DND-41 (cell line): ENCODE measurements at regions not wholly inside any gene's neighbourhood (a gene's known extent, or its start where the extent isn't known, plus 50 kb on each side); places are given as distances from the start of the nearest gene placed in this dataset.

ENCODE experiments used
- ATAC-seq: fragments of 200-7000 bp; cut with Tn5 transposase; 3 replicates; pipeline ENCODE4 v1.9.1; 2021; ENCODE audit warnings: low read depth; ENCODE audit not compliant: insufficient read depth
- DNase-seq: peaks from one replicate; pipeline ENCODE4 v3.0.0-alpha.2; 2020
- H2AFZ ChIP-seq: 2 replicates; pipeline ENCODE4 v1.6.0; 2012; ENCODE audit warnings: low read depth, low read length
- H3K27ac ChIP-seq: 2 replicates; pipeline ENCODE4 v1.5.1; 2012; ENCODE audit warnings: low read length, inconsistent platforms
- H3K27me3 ChIP-seq: fragments of 200-600 bp; sonication (generic); 2 replicates; pipeline ENCODE4 v1.6.0; 2012; ENCODE audit warnings: low read length, mild to moderate bottlenecking, inconsistent platforms; ENCODE audit not compliant: insufficient read depth, poor library complexity
- H3K36me3 ChIP-seq: 2 replicates; pipeline ENCODE4 v1.5.1; 2012; ENCODE audit warnings: low read length, inconsistent platforms; ENCODE audit not compliant: insufficient read depth
- H3K4me1 ChIP-seq: 2 replicates; pipeline ENCODE4 v1.5.1; 2012; ENCODE audit warnings: mild to moderate bottlenecking, low read length; ENCODE audit not compliant: insufficient read depth
- H3K4me2 ChIP-seq: 2 replicates; pipeline ENCODE4 v1.6.0; 2012; ENCODE audit warnings: mild to moderate bottlenecking, moderate library complexity, low read length, inconsistent platforms; ENCODE audit not compliant: insufficient read depth
- H3K4me3 ChIP-seq, 2 experiments: fragments of 200-600 bp in 1 of 2; shearing (Covaris generic) in 1 of 2; 2 replicates each; pipeline ENCODE4 v1.5.1; 2012 to 2016; ENCODE audit warnings: inconsistent platforms in 2 of 2, low read length in 2 of 2, mild to moderate bottlenecking in 2 of 2, low read depth in 1 of 2, moderate library complexity in 1 of 2
- H3K79me2 ChIP-seq: 2 replicates; pipeline ENCODE4 v1.6.0; 2012; ENCODE audit warnings: low read length, inconsistent platforms; ENCODE audit not compliant: insufficient read depth
- H3K9ac ChIP-seq: 2 replicates; pipeline ENCODE4 v1.6.0; 2012; ENCODE audit warnings: low read depth, mild to moderate bottlenecking, inconsistent platforms, low read length, moderate library complexity
- H3K9me3 ChIP-seq: 2 replicates; pipeline ENCODE4 v1.5.1; 2012; ENCODE audit warnings: low read length, moderate library complexity, mild to moderate bottlenecking, inconsistent platforms; ENCODE audit not compliant: insufficient read depth, severe bottlenecking
- H4K20me1 ChIP-seq: 2 replicates; pipeline ENCODE4 v1.6.0; 2012; ENCODE audit warnings: low read length; ENCODE audit not compliant: insufficient read depth
- EZH2 ChIP-seq: IDR thresholded peaks from 3 replicates; pipeline ENCODE4 v1.6.1; 2012; ENCODE audit warnings: borderline replicate concordance, low read depth, mild to moderate bottlenecking, moderate library complexity, low read length, inconsistent platforms; ENCODE audit not compliant: severe bottlenecking
- TF ChIP-seq, protein P1 (sequence below): IDR thresholded peaks from 2 replicates; pipeline ENCODE4 v1.5.1; 2012; ENCODE audit warnings: borderline replicate concordance, low read length, moderate library complexity, mild to moderate bottlenecking; ENCODE audit not compliant: poor library complexity, severe bottlenecking; ENCODE audit errors: extremely low read depth

DNA sequence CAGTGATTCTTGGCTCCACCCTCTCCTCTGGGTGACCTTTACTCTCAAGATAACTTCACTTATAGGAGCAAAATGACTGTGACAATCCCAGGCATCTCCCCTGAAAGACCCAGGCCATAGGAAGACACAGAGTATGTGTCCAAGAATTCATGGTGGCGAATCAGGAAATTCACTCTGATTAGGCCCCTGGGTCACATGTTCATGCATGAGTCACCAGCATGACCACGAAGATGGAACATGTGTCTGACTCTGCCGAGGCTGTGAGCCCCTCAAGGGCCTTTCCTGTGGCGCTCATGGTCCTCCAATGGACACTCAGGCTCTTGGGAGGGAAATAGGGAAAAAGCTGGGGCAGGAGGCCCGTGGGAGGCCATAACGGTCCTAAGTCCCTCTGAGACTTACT lies 74.0 kb upstream of the TEX51 start:
- no peaks in the 10 kb centered on the region for H3K36me3 ChIP-seq
- peaks cover 9% of the 10 kb centered on the region for H3K27me3 ChIP-seq
- no peak overlapping the region for H3K4me2 ChIP-seq
- ATAC-seq (no peak), DNase-seq (no peak)
- no peak overlapping the region for H3K9ac ChIP-seq
- H3K27ac ChIP-seq = no peak overlapping the region
- no peak for TF ChIP-seq EZH2
- TF ChIP-seq, protein P1, sequence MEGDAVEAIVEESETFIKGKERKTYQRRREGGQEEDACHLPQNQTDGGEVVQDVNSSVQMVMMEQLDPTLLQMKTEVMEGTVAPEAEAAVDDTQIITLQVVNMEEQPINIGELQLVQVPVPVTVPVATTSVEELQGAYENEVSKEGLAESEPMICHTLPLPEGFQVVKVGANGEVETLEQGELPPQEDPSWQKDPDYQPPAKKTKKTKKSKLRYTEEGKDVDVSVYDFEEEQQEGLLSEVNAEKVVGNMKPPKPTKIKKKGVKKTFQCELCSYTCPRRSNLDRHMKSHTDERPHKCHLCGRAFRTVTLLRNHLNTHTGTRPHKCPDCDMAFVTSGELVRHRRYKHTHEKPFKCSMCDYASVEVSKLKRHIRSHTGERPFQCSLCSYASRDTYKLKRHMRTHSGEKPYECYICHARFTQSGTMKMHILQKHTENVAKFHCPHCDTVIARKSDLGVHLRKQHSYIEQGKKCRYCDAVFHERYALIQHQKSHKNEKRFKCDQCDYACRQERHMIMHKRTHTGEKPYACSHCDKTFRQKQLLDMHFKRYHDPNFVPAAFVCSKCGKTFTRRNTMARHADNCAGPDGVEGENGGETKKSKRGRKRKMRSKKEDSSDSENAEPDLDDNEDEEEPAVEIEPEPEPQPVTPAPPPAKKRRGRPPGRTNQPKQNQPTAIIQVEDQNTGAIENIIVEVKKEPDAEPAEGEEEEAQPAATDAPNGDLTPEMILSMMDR = no peak
- H4K20me1 ChIP-seq = no peaks in the 10 kb centered on the region
- no peaks in the 10 kb centered on the region for H3K79me2 ChIP-seq
- no peaks in the 10 kb centered on the region for H3K4me1 ChIP-seq
- no peak overlapping the region for H2AFZ ChIP-seq
- H3K9me3 ChIP-seq = no peaks in the 10 kb centered on the region
- H3K4me3 ChIP-seq = no peak overlapping the region

DNA sequence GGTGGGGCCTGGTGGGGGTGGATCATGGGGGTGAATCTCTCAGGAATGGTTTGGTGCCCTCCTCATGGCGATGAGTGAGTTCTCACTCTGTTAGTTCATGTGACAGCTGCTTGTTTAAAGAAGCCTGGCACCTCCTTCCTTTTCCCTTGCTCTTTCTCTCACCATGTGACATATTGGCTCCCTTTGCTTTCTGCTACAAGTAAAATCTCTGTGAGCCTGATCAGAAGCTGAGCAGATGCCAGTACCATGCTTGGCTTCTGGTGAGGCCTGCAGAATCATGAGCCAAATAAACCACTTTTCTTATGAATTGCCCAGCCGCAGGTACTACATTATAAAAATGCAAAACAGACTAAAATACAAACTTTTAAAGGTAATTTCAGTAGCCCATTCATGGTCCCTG lies 73.4 kb upstream of the TEX51 start:
- ATAC-seq = no peak

DNA sequence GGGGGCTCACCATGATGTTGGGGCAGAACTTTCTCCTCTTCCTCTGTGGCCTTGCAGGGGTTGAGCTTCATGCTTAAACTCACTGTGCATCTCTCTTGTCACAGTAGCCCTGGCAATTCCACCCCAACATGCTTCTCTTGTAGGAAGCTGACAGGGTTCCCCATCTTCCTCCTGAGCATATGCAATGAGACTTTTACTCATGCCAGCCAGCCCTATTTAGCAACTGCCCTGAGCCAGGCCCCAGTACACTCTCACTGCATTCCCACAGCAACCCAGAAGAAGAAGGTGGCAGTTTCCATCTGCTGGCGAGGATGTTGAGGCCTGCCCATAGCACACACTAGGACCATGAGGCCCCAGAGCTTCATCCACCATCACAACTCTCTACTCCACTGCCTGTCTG lies 72.2 kb upstream of the TEX51 start:
- no peaks in the 10 kb centered on the region for H3K9me3 ChIP-seq

More for the DNA sequence above, 73.4 kb upstream of the TEX51 start:
- no peaks in the 10 kb centered on the region for H4K20me1 ChIP-seq
- H3K4me2 ChIP-seq = no peak overlapping the region
- no peak overlapping the region for H3K27ac ChIP-seq
- H3K4me3 ChIP-seq = no peak overlapping the region
- no peak overlapping the region for H2AFZ ChIP-seq
- H3K27me3 ChIP-seq = peaks cover 6% of the 10 kb centered on the region
- no peaks in the 10 kb centered on the region for H3K4me1 ChIP-seq
- TF ChIP-seq, protein P1 = no peak
- TF ChIP-seq EZH2 = no peak
- no peaks in the 10 kb centered on the region for H3K9me3 ChIP-seq
- no peaks in the 10 kb centered on the region for H3K36me3 ChIP-seq
- no peak for DNase-seq
- H3K79me2 ChIP-seq = no peaks in the 10 kb centered on the region
- no peak overlapping the region for H3K9ac ChIP-seq

More for the DNA sequence above, 72.2 kb upstream of the TEX51 start:
- Histone ChIP-seq H3K27ac (no peak overlapping the region), H2AFZ (no peak overlapping the region), H3K79me2 (no peaks in the 10 kb centered on the region), H4K20me1 (no peaks in the 10 kb centered on the region), H3K4me1 (no peaks in the 10 kb centered on the region), H3K9ac (no peak overlapping the region), H3K27me3 (peaks cover 6% of the 10 kb centered on the region), H3K36me3 (no peaks in the 10 kb centered on the region), H3K4me3 (no peak overlapping the region), H3K4me2 (no peak overlapping the region)
- ATAC-seq = no peak
- no peak for DNase-seq
- no peak for TF ChIP-seq EZH2
- TF ChIP-seq, protein P1 = no peak
